Fibroblast of the aortic adventitia (primary cell): ENCODE measurements at regions not wholly inside any gene's neighbourhood (a gene's known extent, or its start where the extent isn't known, plus 50 kb on each side); places are given as distances from the start of the nearest gene placed in this dataset.

ENCODE experiments used
- DNase-seq: peaks from one replicate; pipeline ENCODE4 v3.0.0-alpha.2; 2010; ENCODE audit warnings: low read depth
- H3K4me3 ChIP-seq: 2 replicates; pipeline ENCODE4 v1.5.1; 2011; ENCODE audit warnings: low read depth, mild to moderate bottlenecking, control low read depth, low read length, moderate library complexity
- TF ChIP-seq, protein P1 (sequence below): IDR thresholded peaks from 2 replicates; pipeline ENCODE4 v1.5.1; 2011; ENCODE audit warnings: mild to moderate bottlenecking, low read length, control low read depth, inconsistent platforms; ENCODE audit not compliant: insufficient read depth

DNA sequence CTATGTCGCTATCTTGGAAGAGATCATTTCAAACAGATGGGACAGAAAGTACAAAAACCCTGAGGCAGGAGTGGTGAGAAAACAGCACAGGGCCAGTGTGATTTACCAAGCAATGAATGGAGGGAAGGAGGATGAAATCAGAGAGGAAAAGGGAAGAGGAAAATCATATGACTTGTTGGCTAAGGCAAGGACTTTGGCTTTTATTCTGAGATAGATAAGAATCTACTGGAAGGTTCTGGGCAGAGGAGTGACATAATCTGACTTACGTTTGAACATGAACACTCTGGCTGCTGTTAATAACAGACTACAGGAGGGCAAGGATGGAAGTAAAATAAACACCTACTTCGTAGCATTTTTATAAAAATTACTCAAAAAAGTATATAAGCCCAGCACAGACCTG lies 207.8 kb upstream of the SLC7A11 start:
- DNase-seq = peak; percentile 52
- TF ChIP-seq, protein P1, sequence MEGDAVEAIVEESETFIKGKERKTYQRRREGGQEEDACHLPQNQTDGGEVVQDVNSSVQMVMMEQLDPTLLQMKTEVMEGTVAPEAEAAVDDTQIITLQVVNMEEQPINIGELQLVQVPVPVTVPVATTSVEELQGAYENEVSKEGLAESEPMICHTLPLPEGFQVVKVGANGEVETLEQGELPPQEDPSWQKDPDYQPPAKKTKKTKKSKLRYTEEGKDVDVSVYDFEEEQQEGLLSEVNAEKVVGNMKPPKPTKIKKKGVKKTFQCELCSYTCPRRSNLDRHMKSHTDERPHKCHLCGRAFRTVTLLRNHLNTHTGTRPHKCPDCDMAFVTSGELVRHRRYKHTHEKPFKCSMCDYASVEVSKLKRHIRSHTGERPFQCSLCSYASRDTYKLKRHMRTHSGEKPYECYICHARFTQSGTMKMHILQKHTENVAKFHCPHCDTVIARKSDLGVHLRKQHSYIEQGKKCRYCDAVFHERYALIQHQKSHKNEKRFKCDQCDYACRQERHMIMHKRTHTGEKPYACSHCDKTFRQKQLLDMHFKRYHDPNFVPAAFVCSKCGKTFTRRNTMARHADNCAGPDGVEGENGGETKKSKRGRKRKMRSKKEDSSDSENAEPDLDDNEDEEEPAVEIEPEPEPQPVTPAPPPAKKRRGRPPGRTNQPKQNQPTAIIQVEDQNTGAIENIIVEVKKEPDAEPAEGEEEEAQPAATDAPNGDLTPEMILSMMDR = no peak
- H3K4me3 ChIP-seq = no peak overlapping the region

DNA sequence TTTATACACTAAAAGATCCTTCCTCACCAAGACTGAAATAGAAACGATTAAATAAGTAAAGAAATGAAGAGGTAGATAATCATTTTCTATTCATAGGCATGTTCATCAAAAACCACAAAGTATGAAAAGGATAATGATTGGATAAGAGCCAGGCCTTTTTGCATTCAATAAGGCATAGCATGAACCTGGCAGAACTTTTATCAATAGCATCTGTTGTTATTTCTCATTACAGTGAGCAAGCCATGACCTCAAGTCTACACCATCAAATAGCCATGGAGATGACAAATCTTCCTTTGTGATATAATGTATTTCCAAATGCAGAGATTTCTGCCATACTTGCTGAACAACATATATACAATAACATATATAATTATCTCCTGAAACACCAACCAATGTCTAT lies 206.0 kb upstream of the SLC7A11 start:
- DNase-seq = peak; percentile 51
- no peak overlapping the region for H3K4me3 ChIP-seq

DNA sequence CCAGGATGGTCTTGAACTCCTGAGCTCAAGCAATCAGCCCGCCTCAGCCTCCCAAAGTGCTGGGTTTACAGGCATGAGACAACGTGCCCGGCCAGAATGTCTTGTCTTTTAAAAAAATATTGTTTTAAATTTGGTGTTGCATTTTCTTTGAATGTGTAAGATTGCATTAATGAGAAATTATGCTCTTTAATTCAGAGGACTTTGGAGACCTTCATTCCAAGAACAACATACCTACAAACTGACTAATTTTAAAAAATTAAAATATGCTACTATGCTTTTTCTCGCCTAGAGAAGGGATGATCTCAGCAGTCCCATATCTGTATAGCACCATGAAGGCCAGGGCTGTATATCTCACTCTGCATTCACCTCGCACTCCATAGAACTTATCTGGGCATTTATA lies 204.3 kb upstream of the SLC7A11 start:
- TF ChIP-seq, protein P1 = no peak

More for the DNA sequence above, 206.0 kb upstream of the SLC7A11 start:
- TF ChIP-seq, protein P1 = no peak

DNA sequence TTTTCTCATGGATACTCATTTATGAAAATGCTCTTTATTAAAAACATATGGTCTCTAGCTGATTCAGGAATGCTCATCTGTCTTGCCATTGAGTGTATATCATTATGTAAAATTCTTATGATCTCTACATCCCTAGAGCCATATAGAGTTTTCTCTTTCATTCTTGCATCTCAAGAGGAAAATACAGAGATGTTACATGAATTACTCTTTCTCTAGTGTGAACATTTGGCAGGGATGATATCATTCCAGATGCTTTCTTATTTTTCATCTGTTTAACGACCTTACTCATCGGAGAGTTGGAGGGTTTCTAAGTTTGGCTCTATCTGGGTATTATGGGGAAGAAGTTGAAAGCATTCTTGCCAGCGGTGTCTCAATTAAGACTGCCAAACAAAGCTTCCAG lies 202.9 kb upstream of the SLC7A11 start:
- TF ChIP-seq, protein P1 = no peak
- peak; percentile 79 for DNase-seq
- H3K4me3 ChIP-seq = no peak overlapping the region

More for the DNA sequence above, 204.3 kb upstream of the SLC7A11 start:
- H3K4me3 ChIP-seq = no peak overlapping the region
- no peak for DNase-seq

DNA sequence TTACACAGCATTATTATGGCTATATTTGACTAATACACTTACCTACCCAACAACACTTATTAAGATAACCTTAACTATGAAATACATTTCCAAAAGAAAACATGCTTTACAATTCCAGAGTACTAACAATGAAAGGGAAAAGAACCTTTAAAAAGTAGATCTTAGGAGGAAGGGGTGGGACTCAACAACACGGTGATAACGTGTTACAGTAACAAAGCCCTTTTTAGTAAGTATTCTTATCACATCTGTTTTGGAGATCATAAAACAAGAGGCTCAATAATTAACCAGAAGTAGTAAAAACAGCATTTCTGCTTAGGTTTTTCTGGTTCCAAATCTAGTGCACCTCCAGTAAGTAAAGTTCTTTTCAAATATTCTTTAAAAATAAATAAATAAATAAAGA lies 202.1 kb upstream of the SLC7A11 start:
- no peak for DNase-seq
- no peak overlapping the region for H3K4me3 ChIP-seq
- TF ChIP-seq, protein P1 = no peak

DNA sequence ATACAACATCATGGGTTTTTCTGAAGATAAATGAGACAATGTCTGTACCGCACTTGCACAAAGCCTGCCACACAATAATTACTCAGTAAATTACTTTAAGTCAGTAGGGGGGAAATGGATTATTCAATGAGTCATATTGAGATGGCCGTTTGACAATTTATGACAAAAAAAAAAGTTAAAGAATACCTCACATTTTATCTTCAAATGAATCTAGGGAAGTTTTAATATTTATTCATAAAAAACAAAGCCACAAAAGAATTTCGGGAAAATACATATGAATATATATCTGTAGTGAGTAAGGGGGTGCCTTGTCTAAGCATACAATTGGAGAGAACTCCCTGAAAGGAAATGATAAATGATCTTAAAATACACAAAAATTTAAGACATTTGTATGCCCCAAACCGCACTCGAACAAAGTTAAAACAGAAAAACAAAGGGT lies 197.0 kb upstream of the SLC7A11 start:
- TF ChIP-seq, protein P1 = no peak
- peak; percentile 83 for DNase-seq
- H3K4me3 ChIP-seq = no peak overlapping the region

DNA sequence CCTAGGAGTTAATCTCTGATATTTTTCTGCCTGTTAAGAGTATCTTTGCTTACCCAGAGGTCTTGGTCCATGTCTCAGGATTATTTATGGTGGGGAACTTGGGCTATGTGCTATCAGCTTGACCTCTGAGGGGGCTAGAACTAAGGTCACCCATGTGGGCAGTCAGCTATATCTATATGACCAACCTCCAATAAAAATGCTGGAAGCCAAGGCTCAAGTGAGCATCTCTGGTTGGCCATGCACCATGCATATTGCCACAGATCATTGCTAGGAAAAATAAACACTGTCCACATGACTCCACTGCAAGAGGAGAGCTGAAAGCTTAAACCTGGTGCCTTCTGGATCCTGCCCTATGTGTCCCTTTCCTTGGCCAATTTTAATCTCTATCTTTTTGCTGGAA lies 196.5 kb upstream of the SLC7A11 start:
- TF ChIP-seq, protein P1 = no peak
- H3K4me3 ChIP-seq = no peak overlapping the region
- peak; percentile 79 for DNase-seq
